ENCODE measurements at regions not wholly inside any gene's neighbourhood (a gene's known extent, or its start where the extent isn't known, plus 50 kb on each side); places are given as distances from the start of the nearest gene placed in this dataset.

DNA sequence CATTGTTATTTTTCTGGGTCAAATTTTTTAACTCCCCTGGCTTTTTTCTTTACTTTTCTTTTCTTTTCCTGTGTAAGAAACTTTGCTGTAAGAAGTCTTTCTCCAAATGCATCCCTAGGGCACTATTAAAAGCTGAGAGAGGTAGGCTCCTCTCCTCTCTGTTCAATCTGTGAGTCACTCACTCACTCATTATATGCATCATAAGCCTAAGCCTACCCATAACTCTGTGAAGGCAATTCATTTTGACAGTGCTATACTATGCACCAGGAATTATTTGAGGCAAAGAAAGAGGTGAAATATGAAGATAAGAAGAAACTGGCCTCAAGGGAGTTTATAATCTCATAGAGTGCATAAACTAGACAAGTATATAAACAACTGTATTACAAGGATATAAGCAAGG is 67.9 kb upstream of the PRR16 start:
- H3K27me3 Mint-ChIP-seq (ENCODE audit: unreplicated experiment) = no peaks in the 10 kb centered on the region
- DNase-seq = no peak
- no peak overlapping the region for H3K4me3 Mint-ChIP-seq (ENCODE audit: low read depth, unreplicated experiment)
- TF ChIP-seq, protein P1, sequence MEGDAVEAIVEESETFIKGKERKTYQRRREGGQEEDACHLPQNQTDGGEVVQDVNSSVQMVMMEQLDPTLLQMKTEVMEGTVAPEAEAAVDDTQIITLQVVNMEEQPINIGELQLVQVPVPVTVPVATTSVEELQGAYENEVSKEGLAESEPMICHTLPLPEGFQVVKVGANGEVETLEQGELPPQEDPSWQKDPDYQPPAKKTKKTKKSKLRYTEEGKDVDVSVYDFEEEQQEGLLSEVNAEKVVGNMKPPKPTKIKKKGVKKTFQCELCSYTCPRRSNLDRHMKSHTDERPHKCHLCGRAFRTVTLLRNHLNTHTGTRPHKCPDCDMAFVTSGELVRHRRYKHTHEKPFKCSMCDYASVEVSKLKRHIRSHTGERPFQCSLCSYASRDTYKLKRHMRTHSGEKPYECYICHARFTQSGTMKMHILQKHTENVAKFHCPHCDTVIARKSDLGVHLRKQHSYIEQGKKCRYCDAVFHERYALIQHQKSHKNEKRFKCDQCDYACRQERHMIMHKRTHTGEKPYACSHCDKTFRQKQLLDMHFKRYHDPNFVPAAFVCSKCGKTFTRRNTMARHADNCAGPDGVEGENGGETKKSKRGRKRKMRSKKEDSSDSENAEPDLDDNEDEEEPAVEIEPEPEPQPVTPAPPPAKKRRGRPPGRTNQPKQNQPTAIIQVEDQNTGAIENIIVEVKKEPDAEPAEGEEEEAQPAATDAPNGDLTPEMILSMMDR (IDR thresholded peaks at IDR 0.05; ENCODE audit: unreplicated experiment) = no peak
- CTCF ChIA-PET = no interaction called here
- no TSS peak for BruUV-seq (replicated peaks)
- intact Hi-C loops (cut with micrococcal nuclease; ENCODE audit: unreplicated experiment) = no loop called here
- H3K36me3 Mint-ChIP-seq (ENCODE audit: insufficient read depth, unreplicated experiment) = no peaks in the 10 kb centered on the region
- no peaks in the 10 kb centered on the region for H3K4me1 Mint-ChIP-seq (ENCODE audit: low read depth, unreplicated experiment)
- no peak overlapping the region for H3K27ac Mint-ChIP-seq (ENCODE audit: unreplicated experiment)
- H3K9me3 Mint-ChIP-seq (ENCODE audit: low read depth, unreplicated experiment) = peaks cover 19% of the 10 kb centered on the region

DNA sequence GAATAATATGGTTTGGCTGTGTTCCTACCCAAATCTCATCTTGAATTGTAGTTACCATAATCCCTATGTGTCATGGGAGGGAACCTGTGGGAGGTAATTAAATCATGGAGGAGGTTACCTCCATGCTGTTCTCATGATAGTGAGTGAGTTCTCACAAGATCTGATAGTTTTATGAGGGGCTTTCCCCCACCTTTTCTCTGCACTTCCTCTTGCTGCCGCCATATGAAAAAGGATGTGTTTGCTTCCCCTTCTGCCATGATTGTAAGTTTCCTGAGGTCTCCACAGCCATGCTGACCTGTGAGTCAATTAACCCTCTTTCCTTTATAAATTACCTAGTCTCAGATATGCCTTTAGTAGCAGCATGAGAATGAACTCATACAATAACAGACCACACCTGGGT is 63.7 kb upstream of the PRR16 start:
- Mint-ChIP-seq H3K36me3 (ENCODE audit: insufficient read depth, unreplicated experiment) (no peaks in the 10 kb centered on the region), H3K27me3 (ENCODE audit: unreplicated experiment) (no peaks in the 10 kb centered on the region), H3K27ac (ENCODE audit: unreplicated experiment) (no peak overlapping the region), H3K4me3 (ENCODE audit: low read depth, unreplicated experiment) (no peak overlapping the region), H3K4me1 (ENCODE audit: low read depth, unreplicated experiment) (no peaks in the 10 kb centered on the region), H3K9me3 (ENCODE audit: low read depth, unreplicated experiment) (peaks cover 17% of the 10 kb centered on the region)
- CTCF ChIA-PET = no interaction called here
- TF ChIP-seq, protein P1 (IDR thresholded peaks at IDR 0.05; ENCODE audit: unreplicated experiment) = no peak
- no peak for DNase-seq
- no TSS peak for BruUV-seq (replicated peaks)
- intact Hi-C loops (cut with micrococcal nuclease; ENCODE audit: unreplicated experiment) = no loop called here

DNA sequence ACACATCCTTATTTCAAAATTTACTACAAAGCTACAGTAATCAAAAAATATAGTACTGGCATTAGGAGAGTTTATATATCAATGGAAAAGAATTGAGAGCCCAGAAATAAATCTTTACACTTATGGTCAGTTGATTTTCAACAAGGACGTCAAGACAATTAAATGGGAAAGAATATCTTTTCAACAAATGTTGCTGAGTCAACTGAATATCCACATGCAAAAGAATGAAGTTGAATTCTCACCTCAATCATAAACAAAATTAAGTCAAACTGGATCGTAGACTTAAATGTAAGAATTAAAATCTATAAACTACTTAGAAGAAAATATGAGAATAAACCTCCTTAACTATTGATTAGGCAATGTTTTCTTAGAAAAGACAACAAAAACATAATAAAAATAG is 61.5 kb upstream of the PRR16 start:
- H3K27ac Mint-ChIP-seq (ENCODE audit: unreplicated experiment) = no peak overlapping the region
- TF ChIP-seq, protein P1 (IDR thresholded peaks at IDR 0.05; ENCODE audit: unreplicated experiment) = no peak
- H3K36me3 Mint-ChIP-seq (ENCODE audit: insufficient read depth, unreplicated experiment) = no peaks in the 10 kb centered on the region
- CTCF ChIA-PET = no interaction called here
- no peak overlapping the region for H3K4me3 Mint-ChIP-seq (ENCODE audit: low read depth, unreplicated experiment)
- peaks cover 23% of the 10 kb centered on the region for H3K9me3 Mint-ChIP-seq (ENCODE audit: low read depth, unreplicated experiment)
- DNase-seq = no peak
- no TSS peak for BruUV-seq (replicated peaks)
- H3K27me3 Mint-ChIP-seq (ENCODE audit: unreplicated experiment) = no peaks in the 10 kb centered on the region
- H3K4me1 Mint-ChIP-seq (ENCODE audit: low read depth, unreplicated experiment) = peaks cover 10% of the 10 kb centered on the region
- intact Hi-C loops (cut with micrococcal nuclease; ENCODE audit: unreplicated experiment) = no loop called here

DNA sequence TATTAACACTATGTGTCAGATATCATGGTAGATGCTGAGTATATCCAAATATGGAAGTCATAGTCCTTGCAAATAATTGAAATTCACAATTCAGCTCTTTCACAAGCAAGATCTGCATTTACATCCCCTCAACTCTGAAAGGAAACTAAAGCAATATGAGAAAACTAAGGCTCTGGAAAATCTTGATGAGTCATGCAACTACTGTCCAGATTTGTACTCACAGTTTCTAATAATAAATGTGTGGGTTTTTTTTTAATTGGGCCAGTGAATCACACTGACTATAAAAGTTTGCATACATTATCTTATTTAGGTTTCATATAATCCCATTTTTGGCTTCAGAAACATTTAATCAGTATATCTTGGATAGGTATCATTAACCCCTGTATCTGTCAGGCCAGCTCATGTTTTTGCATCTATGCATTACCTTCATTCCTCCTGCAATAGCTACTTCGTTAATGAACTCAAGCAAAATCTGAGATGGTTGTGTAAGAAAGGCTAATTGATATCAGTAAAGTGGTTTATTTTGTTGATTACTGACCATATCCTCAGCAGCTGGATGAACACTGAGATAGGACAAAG is 58.7 kb upstream of the PRR16 start:
- BruUV-seq (replicated peaks) = no TSS peak
- no peak overlapping the region for H3K4me3 Mint-ChIP-seq (ENCODE audit: low read depth, unreplicated experiment)
- TF ChIP-seq, protein P1 (IDR thresholded peaks at IDR 0.05; ENCODE audit: unreplicated experiment) = no peak
- no peak for DNase-seq
- H3K4me1 Mint-ChIP-seq (ENCODE audit: low read depth, unreplicated experiment) = peaks cover 10% of the 10 kb centered on the region
- intact Hi-C loops (cut with micrococcal nuclease; ENCODE audit: unreplicated experiment) = no loop called here
- H3K36me3 Mint-ChIP-seq (ENCODE audit: insufficient read depth, unreplicated experiment) = no peaks in the 10 kb centered on the region
- H3K27ac Mint-ChIP-seq (ENCODE audit: unreplicated experiment) = no peak overlapping the region
- H3K9me3 Mint-ChIP-seq (ENCODE audit: low read depth, unreplicated experiment) = peaks cover 10% of the 10 kb centered on the region
- H3K27me3 Mint-ChIP-seq (ENCODE audit: unreplicated experiment) = no peaks in the 10 kb centered on the region
- CTCF ChIA-PET = no interaction called here
